ENCODE measurements at regions not wholly inside any gene's neighbourhood (a gene's known extent, or its start where the extent isn't known, plus 50 kb on each side); places are given as distances from the start of the nearest gene placed in this dataset.

- DNase-seq (ENCODE audit: low read depth), result no peak
Measured at GRCh38 chr5:97728920-97729319, 545.9 kb upstream of the RIOK2 start.

GRCh38 chr5:97729938-97730337, 546.9 kb upstream of the RIOK2 start:
- no peak for DNase-seq (ENCODE audit: low read depth)

GRCh38 chr5:97735209-97735608, 552.2 kb upstream of the RIOK2 start:
- DNase-seq (ENCODE audit: low read depth), result no peak

DNA sequence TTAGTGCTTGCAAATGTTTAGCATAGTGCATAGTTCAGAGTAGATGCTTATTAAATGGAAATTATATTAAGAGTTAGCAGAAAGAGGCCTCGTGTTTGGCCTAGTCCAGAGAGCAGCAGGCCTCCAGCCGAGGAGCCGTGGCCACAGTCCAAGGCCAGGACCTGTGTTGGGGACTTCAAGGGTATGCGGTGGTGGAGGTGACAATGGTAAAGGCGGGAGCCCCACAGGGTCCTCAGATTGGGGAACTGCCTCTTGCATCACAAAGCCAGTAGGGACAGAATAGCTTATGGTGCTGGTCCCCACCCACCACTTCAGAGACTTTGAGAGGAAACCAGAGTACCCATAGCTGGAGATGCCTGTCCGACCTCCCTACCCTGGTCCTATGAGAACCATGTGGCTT, 554.6 kb upstream of the RIOK2 start:
- DNase-seq (ENCODE audit: low read depth), result no peak

DNA sequence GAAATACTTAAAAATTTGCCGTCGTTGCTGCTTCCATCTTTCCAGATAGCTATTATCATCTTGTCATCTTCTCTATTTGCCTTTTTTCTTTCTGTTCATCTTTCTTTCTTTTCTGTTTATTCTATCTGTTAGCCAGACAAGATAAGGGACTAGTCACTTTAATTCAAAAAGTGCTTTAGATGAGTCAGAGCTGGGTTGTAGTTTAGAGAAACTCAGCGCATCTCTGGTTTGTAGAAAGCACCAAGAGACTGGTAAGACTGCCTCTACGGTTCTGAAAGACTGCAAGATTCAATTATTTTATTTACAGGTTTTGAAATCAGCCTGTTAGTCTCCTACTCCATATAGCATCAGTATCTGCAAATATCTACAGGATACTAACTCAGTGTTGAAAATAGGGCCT, 562.8 kb upstream of the RIOK2 start:
- no peak for DNase-seq (ENCODE audit: low read depth)

GRCh38 chr5:97750576-97750975, 567.5 kb upstream of the RIOK2 start:
- DNase-seq (ENCODE audit: low read depth), result no peak

DNA sequence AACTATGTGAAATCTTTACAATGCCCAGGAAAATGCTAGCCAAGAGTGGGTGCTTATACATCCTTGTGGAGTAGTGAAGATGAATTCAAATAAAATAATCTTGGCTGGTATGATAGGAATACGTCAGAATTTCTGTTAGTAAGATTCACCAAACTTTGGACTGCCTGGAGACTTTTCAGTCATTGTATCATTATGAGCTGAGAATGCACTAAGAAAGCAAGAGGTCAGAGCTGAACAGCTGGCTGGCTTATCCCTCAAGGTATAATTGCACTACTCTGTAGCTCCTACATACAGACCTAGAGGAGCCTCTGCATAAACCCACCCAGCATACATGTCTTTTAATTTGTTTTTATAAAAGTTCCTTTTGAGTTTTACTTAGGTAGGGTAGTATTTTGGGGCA, 568.5 kb upstream of the RIOK2 start:
- no peak for DNase-seq (ENCODE audit: low read depth)

DNA sequence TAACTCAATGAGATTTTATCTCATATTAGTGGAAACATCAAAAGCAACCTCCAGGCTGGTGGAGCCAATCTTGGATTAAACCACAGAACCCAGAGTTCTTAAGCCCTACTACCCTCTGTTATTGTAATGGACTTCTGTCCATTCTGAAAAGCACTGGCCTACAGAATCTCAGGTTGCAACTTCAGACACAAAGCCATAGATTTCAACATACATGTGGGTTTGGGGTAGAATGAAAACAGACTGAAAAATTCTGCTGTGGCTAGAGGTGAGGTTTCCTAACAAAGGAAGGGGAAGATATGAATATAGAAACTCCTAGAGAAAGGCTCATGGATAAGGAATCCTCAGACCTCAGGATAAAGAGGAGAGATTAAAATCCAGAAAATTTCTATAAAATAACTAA, 569.8 kb upstream of the RIOK2 start:
- no peak for DNase-seq (ENCODE audit: low read depth)

DNA sequence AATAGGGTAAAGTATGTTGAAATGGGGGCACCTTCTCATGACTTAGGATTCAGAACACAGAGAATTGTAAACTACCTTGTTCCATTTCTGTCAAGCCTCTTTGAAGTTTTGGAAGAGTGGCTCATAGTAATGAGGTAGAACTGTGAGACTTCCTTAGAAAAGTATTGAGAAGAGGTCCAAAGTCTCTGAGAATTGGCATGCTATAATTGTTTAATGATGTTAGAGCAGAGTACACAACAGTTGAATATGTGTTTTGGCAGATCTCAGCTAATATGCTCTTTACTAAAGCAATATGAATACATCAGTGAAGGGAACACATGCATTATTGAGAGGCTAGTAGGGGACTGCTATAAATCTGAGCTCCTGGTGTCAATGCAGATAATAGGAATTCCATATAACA, 579.4 kb upstream of the RIOK2 start:
- DNase-seq (ENCODE audit: low read depth), result no peak

DNA sequence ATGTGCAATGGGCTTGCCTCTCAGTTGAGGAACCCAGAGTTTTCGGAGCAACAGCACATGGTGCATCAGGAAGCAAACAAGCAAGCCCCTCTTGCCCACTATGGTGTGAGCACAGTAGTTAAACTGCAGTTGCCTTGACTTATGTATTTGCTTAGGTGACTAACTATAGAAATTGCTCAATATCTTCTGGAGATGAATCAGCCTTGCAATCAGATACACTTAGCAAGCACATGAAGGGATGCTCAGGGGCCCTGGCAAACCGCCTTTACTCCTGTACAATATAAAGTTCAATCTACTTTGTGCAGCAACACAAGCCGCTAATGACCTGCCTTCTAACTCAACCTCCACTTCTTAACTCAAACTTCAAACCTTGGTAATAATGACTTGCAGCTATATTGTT, 581.7 kb upstream of the RIOK2 start:
- DNase-seq (ENCODE audit: low read depth), result no peak

DNA sequence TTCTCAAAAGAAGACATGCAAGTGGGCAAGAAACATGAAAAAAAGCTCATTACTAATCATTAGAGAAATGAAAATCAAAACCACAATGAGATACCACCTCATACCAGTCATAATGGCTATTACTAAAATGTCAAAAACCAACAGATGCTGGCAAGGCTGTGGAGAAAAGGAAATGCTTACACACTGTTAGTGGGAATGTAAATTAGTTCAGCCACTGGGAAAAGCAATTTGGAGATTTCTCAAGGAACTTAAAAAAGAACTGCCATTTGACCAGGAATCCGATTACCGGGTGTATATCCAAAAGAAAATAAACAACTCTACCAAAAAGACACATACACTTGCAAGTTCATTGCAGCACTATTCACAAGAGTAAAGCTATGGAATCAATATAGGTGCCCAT, 595.4 kb upstream of the RIOK2 start:
- DNase-seq (ENCODE audit: low read depth), result no peak

DNA sequence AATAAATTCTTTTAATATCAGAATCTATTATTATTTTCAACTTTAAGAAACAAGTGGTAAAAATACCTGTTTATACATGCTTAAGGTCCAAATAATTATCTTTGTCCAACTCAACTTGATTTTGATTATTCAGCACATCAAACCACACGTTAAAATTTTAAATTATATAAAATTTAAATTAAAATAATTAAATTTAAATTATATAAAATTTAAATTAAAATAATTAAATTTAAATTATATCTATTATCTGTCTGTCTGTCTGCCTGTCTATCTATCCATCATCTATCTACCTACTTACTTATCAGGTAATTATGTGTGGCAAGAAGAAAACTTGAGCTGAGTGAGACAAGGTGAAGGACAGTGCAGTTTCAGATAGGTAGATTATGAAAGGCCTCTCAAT, 605.3 kb upstream of the RIOK2 start:
- no peak for DNase-seq (ENCODE audit: low read depth)

- no peak for DNase-seq (ENCODE audit: low read depth)
Measured at GRCh38 chr5:97797994-97798451, 615.0 kb upstream of the RIOK2 start.

DNA sequence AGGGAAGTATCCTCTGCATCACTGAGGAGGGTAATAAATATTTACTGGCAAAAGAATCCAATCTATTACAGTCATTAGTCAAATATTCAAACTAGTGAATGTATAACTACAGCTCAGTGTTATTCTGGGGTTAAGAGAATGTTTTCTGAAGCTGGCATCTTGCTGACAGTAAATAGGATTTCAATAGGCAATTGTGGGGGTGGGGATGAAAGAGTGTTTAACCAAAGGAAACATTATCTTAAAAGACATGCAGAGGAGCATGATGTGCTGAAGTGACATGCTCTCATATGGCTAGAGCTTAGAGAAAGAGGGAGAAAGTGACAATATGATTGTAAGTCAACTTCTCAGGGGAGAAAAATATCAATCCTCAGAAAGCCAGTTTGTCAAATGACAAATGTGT, 618.4 kb upstream of the RIOK2 start:
- DNase-seq (ENCODE audit: low read depth), result no peak

GRCh38 chr5:97820138-97820537, 637.1 kb upstream of the RIOK2 start:
- DNase-seq (ENCODE audit: low read depth), result no peak

- no peak for DNase-seq (ENCODE audit: low read depth)
Measured at GRCh38 chr5:97832645-97833296, 649.7 kb upstream of the RIOK2 start.

DNA sequence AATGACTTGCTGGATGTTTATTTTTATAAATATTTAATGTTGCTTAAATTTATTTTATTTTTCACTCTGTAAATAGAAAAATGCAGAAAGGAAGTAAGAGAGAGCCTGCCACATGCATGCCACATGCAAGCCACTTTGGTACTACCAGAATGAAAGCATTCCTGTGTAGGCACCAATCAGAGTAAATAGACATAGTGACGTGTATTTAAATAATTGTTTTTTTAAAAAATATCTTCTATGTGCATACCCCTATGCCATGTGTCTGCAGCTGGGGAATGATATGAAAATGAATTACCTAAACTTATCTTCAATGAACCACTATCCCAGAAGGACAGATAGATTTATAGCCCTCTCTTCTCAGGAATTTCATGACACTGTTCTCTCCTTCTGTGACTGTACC, 651.5 kb upstream of the RIOK2 start:
- no peak for DNase-seq (ENCODE audit: low read depth)

GRCh38 chr5:97835112-97835511, 652.1 kb upstream of the RIOK2 start:
- DNase-seq (ENCODE audit: low read depth), result no peak

- no peak for DNase-seq (ENCODE audit: low read depth)
Measured at GRCh38 chr5:97836816-97837215, 653.8 kb upstream of the RIOK2 start.

GRCh38 chr5:97838214-97838613, 655.2 kb upstream of the RIOK2 start:
- DNase-seq (ENCODE audit: low read depth), result no peak

DNA sequence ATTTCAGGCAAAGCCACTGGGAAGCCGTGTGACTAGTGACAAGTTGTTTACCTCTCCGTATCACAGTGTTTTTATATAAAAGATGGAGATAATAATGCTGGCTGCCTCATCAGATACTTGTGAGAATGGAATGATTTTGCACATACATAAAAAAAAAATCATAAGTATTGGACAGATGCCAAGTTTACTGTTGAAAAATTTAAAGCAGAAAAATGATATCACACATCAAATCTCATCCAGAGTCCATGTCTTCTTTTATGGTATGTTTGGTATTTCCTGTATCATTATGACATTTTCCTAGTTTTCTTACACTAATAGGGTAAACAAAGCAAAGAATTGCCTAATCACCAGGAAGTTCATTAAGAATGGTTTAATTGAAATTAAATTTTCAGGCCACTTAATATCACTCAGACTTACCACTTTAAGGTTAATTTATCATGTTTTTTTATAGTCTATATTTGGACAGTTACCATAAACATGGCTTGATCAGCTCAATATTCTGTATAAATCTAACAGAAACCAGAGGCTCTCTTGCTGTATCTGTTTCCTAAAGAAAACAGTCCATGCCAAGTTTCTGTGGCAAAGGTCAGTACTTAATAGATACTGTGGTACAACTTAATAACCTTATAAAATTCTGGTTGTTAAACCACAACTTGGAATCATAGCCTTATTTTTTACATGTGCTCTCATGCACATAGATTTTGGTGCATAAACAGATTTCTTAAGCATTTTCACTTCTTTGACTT, 656.5 kb upstream of the RIOK2 start:
- no peak for DNase-seq (ENCODE audit: low read depth)

GRCh38 chr5:97840643-97841042, 657.6 kb upstream of the RIOK2 start:
- DNase-seq (ENCODE audit: low read depth), result no peak

- no peak for DNase-seq (ENCODE audit: low read depth)
Measured at GRCh38 chr5:97842687-97843086, 659.6 kb upstream of the RIOK2 start.

GRCh38 chr5:97844797-97845196, 661.8 kb upstream of the RIOK2 start:
- no peak for DNase-seq (ENCODE audit: low read depth)

All from CMK (cell line).